K562 (cell line): ENCODE measurements at regions not wholly inside any gene's neighbourhood (a gene's known extent, or its start where the extent isn't known, plus 50 kb on each side); places are given as distances from the start of the nearest gene placed in this dataset.

Experiments
- ATAC-seq: fragments of 200-7000 bp; cut with Tn5 transposase; 3 replicates; pipeline ENCODE4 v1.9.1; 2020; ENCODE audit warnings: moderate library complexity
- BruUV-seq: library from RNA; stranded (reverse); fragments of 400-500 nt; replicated peaks from 2 replicates; lab custom pipeline; 2021; lab: Mats Ljungman, UMichigan
- CTCF ChIA-PET: fragments of 300-600 bp; formaldehyde crosslinking; extraction: SDS; loops from one replicate; lab custom pipeline; 2021; ENCODE audit warnings: low intra/inter-chr PET ratio; lab: Yijun Ruan, JAX
- POLR2A ChIA-PET: fragments of 300-600, 350-650 bp; sonication (Branson Sonifier 250); formaldehyde crosslinking; extraction: SDS; loops from one replicate; lab custom pipeline; 2021; ENCODE audit warnings: antibody characterized with exemption, inconsistent platforms; lab: Yijun Ruan, JAX
- DNase-seq, 4 experiments: peaks; one replicate each; pipeline versions ENCODE4 v3.0.0 to v3.0.0-alpha.2; 2011 to 2018; ENCODE audit warnings: low spot score in 3 of 4, mixed read lengths in 3 of 4; ENCODE audit errors: extremely low read depth in 1 of 4
- FAIRE-seq: peaks from 2 replicates; lab custom pipeline; 2011; peaks lifted over from hg19 to GRCh38; lab: Jason Lieb, UNC
- H2AFZ ChIP-seq: 2 replicates; pipeline ENCODE4 v1.6.0; 2011; ENCODE audit warnings: low read depth, low read length, control low read depth, inconsistent platforms
- H3K27ac ChIP-seq: fragments of 200-600 bp; 3 replicates; pipeline ENCODE4 v1.8.0; 2011; ENCODE audit warnings: low read depth, mild to moderate bottlenecking, control low read depth, inconsistent platforms, low read length, moderate library complexity, mixed read lengths; ENCODE audit errors: extremely low read depth
- H3K27me3 ChIP-seq, 2 experiments: fragments of 300-600 bp in 1 of 2; 2 replicates in 1 of 2; 3 replicates in 1 of 2; pipeline versions ENCODE4 v1.6.0 to v1.8.0; 2011; ENCODE audit warnings: inconsistent platforms in 2 of 2, low read length in 2 of 2, mild to moderate bottlenecking in 1 of 2, mixed read lengths in 1 of 2, moderate library complexity in 1 of 2; ENCODE audit not compliant: control insufficient read depth in 2 of 2, insufficient read depth in 2 of 2
- H3K36me3 ChIP-seq: fragments of 300-600 bp; 3 replicates; pipeline ENCODE4 v1.8.0; 2011; ENCODE audit warnings: mild to moderate bottlenecking, low read length, inconsistent platforms; ENCODE audit not compliant: control insufficient read depth, insufficient read depth
- H3K4me1 ChIP-seq, 2 experiments: fragments of 200-600 bp in 1 of 2; replicated peaks in 1 of 2; 2 replicates in 1 of 2; 3 replicates in 1 of 2; pipeline versions ENCODE4 v1.5.1 to v1.8.0; 2011; ENCODE audit warnings: inconsistent platforms in 2 of 2, low read length in 2 of 2, mild to moderate bottlenecking in 1 of 2, mixed read lengths in 1 of 2, moderate library complexity in 1 of 2; ENCODE audit not compliant: control insufficient read depth in 2 of 2, insufficient read depth in 2 of 2
- H3K4me2 ChIP-seq: 2 replicates; pipeline ENCODE4 v1.6.1; 2011; ENCODE audit warnings: low read length, control low read depth, inconsistent platforms, mixed read lengths; ENCODE audit not compliant: insufficient read depth
- H3K4me3 ChIP-seq: fragments of 200-600 bp; sonication (generic), shearing (Covaris generic); 2 replicates; pipeline ENCODE4 v1.5.1; 2016; ENCODE audit warnings: control low read depth, inconsistent platforms
- H3K79me2 ChIP-seq: fragments of 200-600 bp; 3 replicates; pipeline ENCODE4 v1.8.0; 2011; ENCODE audit warnings: low read length, inconsistent platforms; ENCODE audit not compliant: control insufficient read depth, insufficient read depth
- H3K9ac ChIP-seq, 2 experiments: 2 replicates each; pipeline versions ENCODE4 v1.6.0 to v1.6.1; 2011; ENCODE audit warnings: low read depth in 2 of 2, low read length in 2 of 2, control low read depth in 1 of 2, inconsistent platforms in 1 of 2, mild to moderate bottlenecking in 1 of 2, mixed read lengths in 1 of 2; ENCODE audit not compliant: insufficient read depth in 1 of 2
- H3K9me1 ChIP-seq: one replicate; pipeline ENCODE4 v1.6.0; 2011; ENCODE audit warnings: inconsistent platforms, mild to moderate bottlenecking, low read length, moderate library complexity; ENCODE audit not compliant: control insufficient read depth, insufficient read depth
- H3K9me3 ChIP-seq: replicated peaks from 2 replicates; pipeline ENCODE4 v1.5.1; 2011; ENCODE audit warnings: low read depth, low read length, inconsistent platforms; ENCODE audit not compliant: control insufficient read depth, insufficient read depth
- H4K20me1 ChIP-seq: replicated peaks from 2 replicates; pipeline ENCODE4 v1.6.1; 2011; ENCODE audit warnings: low read length, inconsistent platforms, mixed read lengths; ENCODE audit not compliant: control insufficient read depth, insufficient read depth
- ARNT ChIP-seq, 2 experiments: fragments of 450-650 bp; IDR thresholded peaks; 2 replicates each; pipeline ENCODE4 v1.6.1; 2016; ENCODE audit warnings: mild to moderate bottlenecking in 1 of 2
- FIP1L1 ChIP-seq: fragments of 200-400 bp; formaldehyde crosslinking; IDR thresholded peaks from 2 replicates; pipeline ENCODE4 v1.6.1; 2018; ENCODE audit warnings: mild to moderate bottlenecking, low read depth, low read length; ENCODE audit not compliant: poor library complexity, severe bottlenecking
- HDAC6 ChIP-seq: IDR thresholded peaks from 2 replicates; pipeline ENCODE4 v1.6.1; 2012; ENCODE audit warnings: low read depth, mild to moderate bottlenecking, control low read depth, inconsistent platforms, low read length, moderate library complexity
- MCM7 ChIP-seq, 2 experiments: fragments of 450-650 bp; IDR thresholded peaks; 2 replicates each; pipeline ENCODE4 v1.6.1; 2016 to 2018
- MYNN ChIP-seq, 2 experiments: sonication (generic); formaldehyde crosslinking in 1 of 2; IDR thresholded peaks; 2 replicates each; pipeline versions ENCODE4 v1.5.0 to v1.6.1; 2016 to 2020; ENCODE audit warnings: antibody characterized with exemption in 1 of 2, missing genetic modification reagents in 1 of 2
- PHF20 ChIP-seq: fragments of 450-650 bp; IDR thresholded peaks from 2 replicates; pipeline ENCODE4 v1.6.1; 2018; ENCODE audit not compliant: partially characterized antibody
- PPARD ChIP-seq: fragments of 250-450 bp; sonication (Bioruptor Pico); IDR thresholded peaks from 2 replicates; pipeline ENCODE4 v1.8.0; 2022; ENCODE audit warnings: inconsistent platforms, mild to moderate bottlenecking, moderate library complexity
- RFX1 ChIP-seq: fragments of 450-650 bp; IDR thresholded peaks from 2 replicates; pipeline ENCODE4 v1.6.1; 2016; ENCODE audit warnings: mild to moderate bottlenecking, moderate library complexity
- SMARCA5 ChIP-seq: fragments of 450-650 bp; IDR thresholded peaks from 2 replicates; pipeline ENCODE4 v1.6.1; 2016
- ZNF398 ChIP-seq: fragments of 250-450 bp; sonication (Bioruptor Pico); IDR thresholded peaks from 2 replicates; pipeline ENCODE4 v1.8.0; 2021; ENCODE audit warnings: moderate library complexity, mild to moderate bottlenecking, inconsistent platforms
- WGBS: fragments of 100-300 bp; shearing (Covaris generic); methylation state at CpG from one replicate; pipeline ENCODE4 v1.1.6; 2016; ENCODE audit warnings: low coverage, mixed read lengths; ENCODE audit not compliant: insufficient coverage; ENCODE audit errors: missing lambda C conversion rate; 5-methylcytosine and 5-hydroxymethylcytosine counted together
- in situ Hi-C: fragments of 300-500 bp; cut with MboI; formaldehyde crosslinking; loops from 4 replicates; pipeline ENCODE4 v1.15.0; 2018; ENCODE audit warnings: inconsistent platforms, mixed read lengths
- intact Hi-C: fragments of 100-400 bp; cut with micrococcal nuclease; formaldehyde crosslinking; loops from 2 replicates; pipeline ENCODE4 v1.14.2; 2022
- TF ChIP-seq, protein P1 (sequence below): fragments of 450-650 bp; IDR thresholded peaks from 2 replicates; pipeline ENCODE4 v1.6.1; 2016; ENCODE audit warnings: low read depth, mild to moderate bottlenecking, moderate library complexity
- TF ChIP-seq, protein P2 (sequence below), 2 experiments: fragments of 200-800 bp in 1 of 2; sonication (Bioruptor generic) in 1 of 2; sonication (generic) in 1 of 2; formaldehyde crosslinking in 1 of 2; IDR thresholded peaks in 1 of 2; conservative IDR thresholded peaks in 1 of 2; 2 replicates each; pipeline versions ENCODE4 v1.5.0 to v1.6.1; 2016 to 2020; ENCODE audit warnings: missing compliant biosample characterization in 1 of 2, missing genetic modification characterization in 1 of 2, missing genetic modification reagents in 1 of 2
- TF ChIP-seq, protein P3 (sequence below): fragments of 250-450 bp; sonication (Bioruptor Pico); IDR thresholded peaks from 2 replicates; pipeline ENCODE4 v1.8.0; 2022; ENCODE audit warnings: moderate library complexity, mild to moderate bottlenecking, inconsistent platforms

GRCh38 chr5:74529101-74529500 lies 111.4 kb downstream of the ENC1 start (continued):
- TF ChIP-seq, protein P1, sequence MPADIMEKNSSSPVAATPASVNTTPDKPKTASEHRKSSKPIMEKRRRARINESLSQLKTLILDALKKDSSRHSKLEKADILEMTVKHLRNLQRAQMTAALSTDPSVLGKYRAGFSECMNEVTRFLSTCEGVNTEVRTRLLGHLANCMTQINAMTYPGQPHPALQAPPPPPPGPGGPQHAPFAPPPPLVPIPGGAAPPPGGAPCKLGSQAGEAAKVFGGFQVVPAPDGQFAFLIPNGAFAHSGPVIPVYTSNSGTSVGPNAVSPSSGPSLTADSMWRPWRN, result no peak
- TF ChIP-seq ARNT (IDR thresholded peaks at IDR 0.05), result no peak

GRCh38 chr5:74526111-74526510 lies 114.4 kb downstream of the ENC1 start:
- Histone ChIP-seq H3K27ac (no peak overlapping the region), H2AFZ (no peak overlapping the region), H3K4me2 (no peak overlapping the region), H3K9ac (no peak overlapping the region), H4K20me1 (no peaks in the 10 kb centered on the region), H3K36me3 (no peaks in the 10 kb centered on the region), H3K9me1 (no peaks in the 10 kb centered on the region), H3K4me3 (no peak overlapping the region), H3K27me3 (no peaks in the 10 kb centered on the region; a peak in 1 of 5 replicates), H3K79me2 (no peaks in the 10 kb centered on the region), H3K9me3 (no peaks in the 10 kb centered on the region; the same call in 1 of the 2 replicates), H3K4me1 (no peaks in the 10 kb centered on the region)
- FAIRE-seq, result no peak
- in situ Hi-C loops (no loop called here), intact Hi-C loops (no loop called here)
- CTCF ChIA-PET, result no interaction called here
- DNase-seq, result no peak
- 0% methylated on average over 1 of the region's 1 CpG for WGBS
- no TSS peak for BruUV-seq
- ATAC-seq, result no peak
- POLR2A ChIA-PET, result no interaction called here
- no peak for TF ChIP-seq SMARCA5
- TF ChIP-seq PPARD, result no peak
- TF ChIP-seq, protein P2, sequence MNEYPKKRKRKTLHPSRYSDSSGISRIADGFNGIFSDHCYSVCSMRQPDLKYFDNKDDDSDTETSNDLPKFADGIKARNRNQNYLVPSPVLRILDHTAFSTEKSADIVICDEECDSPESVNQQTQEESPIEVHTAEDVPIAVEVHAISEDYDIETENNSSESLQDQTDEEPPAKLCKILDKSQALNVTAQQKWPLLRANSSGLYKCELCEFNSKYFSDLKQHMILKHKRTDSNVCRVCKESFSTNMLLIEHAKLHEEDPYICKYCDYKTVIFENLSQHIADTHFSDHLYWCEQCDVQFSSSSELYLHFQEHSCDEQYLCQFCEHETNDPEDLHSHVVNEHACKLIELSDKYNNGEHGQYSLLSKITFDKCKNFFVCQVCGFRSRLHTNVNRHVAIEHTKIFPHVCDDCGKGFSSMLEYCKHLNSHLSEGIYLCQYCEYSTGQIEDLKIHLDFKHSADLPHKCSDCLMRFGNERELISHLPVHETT (CRISPR knock-in tag; conservative IDR thresholded peaks at IDR 0.05 in 1 of 2, IDR thresholded peaks at IDR 0.05 in 1 of 2), result no peak
- TF ChIP-seq MYNN (IDR thresholded peaks at IDR 0.05), result no peak
- no peak for TF ChIP-seq MYNN (CRISPR knock-in tag; IDR thresholded peaks at IDR 0.05)
- TF ChIP-seq, protein P3, sequence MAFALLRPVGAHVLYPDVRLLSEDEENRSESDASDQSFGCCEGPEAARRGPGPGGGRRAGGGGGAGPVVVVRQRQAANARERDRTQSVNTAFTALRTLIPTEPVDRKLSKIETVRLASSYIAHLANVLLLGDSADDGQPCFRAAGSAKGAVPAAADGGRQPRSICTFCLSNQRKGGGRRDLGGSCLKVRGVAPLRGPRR (CRISPR knock-in tag), result no peak
- TF ChIP-seq ZNF398, result no peak
- no peak for TF ChIP-seq FIP1L1
- TF ChIP-seq MCM7 (IDR thresholded peaks at IDR 0.05), result no peak
- TF ChIP-seq HDAC6, result no peak
- TF ChIP-seq RFX1, result no peak
- TF ChIP-seq PHF20, result no peak
